ENCODE measurements at regions not wholly inside any gene's neighbourhood (a gene's known extent, or its start where the extent isn't known, plus 50 kb on each side); places are given as distances from the start of the nearest gene placed in this dataset.

- TF ChIP-seq CTCF (IDR thresholded peaks at IDR 0.05 in 4 of 5, conservative IDR thresholded peaks at IDR 0.05 in 1 of 5) (no peak), POLR2A (IDR thresholded peaks at IDR 0.05) (no peak)
Measured at GRCh38 chr4:110823251-110823650, 200.4 kb upstream of the PITX2 start.
